Nephron progenitor cell (in vitro differentiated cells): ENCODE measurements at regions not wholly inside any gene's neighbourhood (a gene's known extent, or its start where the extent isn't known, plus 50 kb on each side); places are given as distances from the start of the nearest gene placed in this dataset.
"Not testable (repeated sequence)": the region's sequence is repeated elsewhere in the genome, so short reads cannot be mapped to it uniquely, and the experiment has no call there.

Experiments
- DNase-seq: peaks from one replicate; pipeline ENCODE4 v3.0.0; 2021
- H3K27ac Mint-ChIP-seq: 2 replicates; pipeline ENCODE4 v1.8.0; 2021; ENCODE audit warnings: mild to moderate bottlenecking, moderate library complexity, mixed read lengths
- H3K27me3 Mint-ChIP-seq: 2 replicates; pipeline ENCODE4 v1.8.0; 2021; ENCODE audit warnings: mild to moderate bottlenecking, low read depth, mixed read lengths; ENCODE audit not compliant: poor library complexity
- H3K36me3 Mint-ChIP-seq: 2 replicates; pipeline ENCODE4 v1.8.0; 2021; ENCODE audit warnings: low read depth, mixed read lengths
- H3K4me1 Mint-ChIP-seq: 2 replicates; pipeline ENCODE4 v1.8.0; 2021; ENCODE audit warnings: mixed read lengths
- H3K4me3 Mint-ChIP-seq: 2 replicates; pipeline ENCODE4 v1.8.0; 2021; ENCODE audit warnings: mild to moderate bottlenecking, moderate library complexity, mixed read lengths
- H3K9me3 Mint-ChIP-seq: 2 replicates; pipeline ENCODE4 v1.8.0; 2021; ENCODE audit warnings: mild to moderate bottlenecking, moderate library complexity, mixed read lengths
- TF ChIP-seq, protein P1 (sequence below): fragments of 200-600 bp; sonication (generic); IDR thresholded peaks from 2 replicates; pipeline ENCODE4 v1.5.0; 2021; ENCODE audit warnings: antibody characterized with exemption

DNA sequence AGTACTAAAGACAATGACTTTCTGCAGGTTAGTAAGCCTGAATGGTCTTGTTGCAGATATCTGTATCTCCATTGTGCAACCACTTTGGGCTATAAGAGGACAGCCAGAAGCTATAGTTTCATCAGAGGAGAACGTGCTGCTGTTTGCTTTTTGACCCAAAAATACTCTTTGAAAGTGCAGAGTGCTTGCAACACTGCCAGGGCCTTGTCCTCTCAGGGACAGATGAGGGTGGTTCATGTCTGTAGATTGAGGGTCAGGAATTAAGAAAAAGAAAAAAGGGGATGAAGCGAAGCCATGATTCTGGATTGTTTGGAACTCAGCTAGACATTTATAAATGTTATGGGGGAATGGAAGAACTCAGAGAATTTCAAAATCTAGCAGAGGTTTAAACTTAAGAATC lies 212.5 kb downstream of the SEC23IP start:
- no peak overlapping the region for H3K27ac Mint-ChIP-seq

DNA sequence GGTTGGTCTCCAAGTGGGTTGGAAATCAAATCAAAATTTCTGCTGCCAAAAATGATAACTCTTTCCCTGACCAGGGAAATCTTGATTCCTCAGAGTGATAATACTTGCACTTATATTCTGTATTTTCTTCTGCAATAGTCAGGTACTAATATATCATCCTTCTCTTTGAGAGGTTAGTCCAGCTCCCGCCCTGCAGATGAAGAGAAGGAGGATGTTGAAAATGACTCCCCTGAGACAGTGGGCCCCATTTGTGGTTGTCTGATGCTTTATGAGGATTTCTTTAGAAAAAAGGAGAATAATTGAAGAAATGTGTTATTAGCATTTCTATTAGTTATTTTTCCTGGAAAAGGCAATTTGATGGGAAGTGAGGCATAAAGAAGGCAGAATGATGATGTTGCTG lies 213.0 kb downstream of the SEC23IP start:
- peaks cover 3% of the 10 kb centered on the region for H3K4me1 Mint-ChIP-seq

More for the DNA sequence above, 212.5 kb downstream of the SEC23IP start:
- Mint-ChIP-seq H3K4me1 (peaks cover 3% of the 10 kb centered on the region), H3K4me3 (no peak overlapping the region), H3K27me3 (peaks cover 16% of the 10 kb centered on the region), H3K36me3 (no peaks in the 10 kb centered on the region), H3K9me3 (no peaks in the 10 kb centered on the region)
- no peak for DNase-seq
- TF ChIP-seq, protein P1, sequence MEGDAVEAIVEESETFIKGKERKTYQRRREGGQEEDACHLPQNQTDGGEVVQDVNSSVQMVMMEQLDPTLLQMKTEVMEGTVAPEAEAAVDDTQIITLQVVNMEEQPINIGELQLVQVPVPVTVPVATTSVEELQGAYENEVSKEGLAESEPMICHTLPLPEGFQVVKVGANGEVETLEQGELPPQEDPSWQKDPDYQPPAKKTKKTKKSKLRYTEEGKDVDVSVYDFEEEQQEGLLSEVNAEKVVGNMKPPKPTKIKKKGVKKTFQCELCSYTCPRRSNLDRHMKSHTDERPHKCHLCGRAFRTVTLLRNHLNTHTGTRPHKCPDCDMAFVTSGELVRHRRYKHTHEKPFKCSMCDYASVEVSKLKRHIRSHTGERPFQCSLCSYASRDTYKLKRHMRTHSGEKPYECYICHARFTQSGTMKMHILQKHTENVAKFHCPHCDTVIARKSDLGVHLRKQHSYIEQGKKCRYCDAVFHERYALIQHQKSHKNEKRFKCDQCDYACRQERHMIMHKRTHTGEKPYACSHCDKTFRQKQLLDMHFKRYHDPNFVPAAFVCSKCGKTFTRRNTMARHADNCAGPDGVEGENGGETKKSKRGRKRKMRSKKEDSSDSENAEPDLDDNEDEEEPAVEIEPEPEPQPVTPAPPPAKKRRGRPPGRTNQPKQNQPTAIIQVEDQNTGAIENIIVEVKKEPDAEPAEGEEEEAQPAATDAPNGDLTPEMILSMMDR, result no peak

DNA sequence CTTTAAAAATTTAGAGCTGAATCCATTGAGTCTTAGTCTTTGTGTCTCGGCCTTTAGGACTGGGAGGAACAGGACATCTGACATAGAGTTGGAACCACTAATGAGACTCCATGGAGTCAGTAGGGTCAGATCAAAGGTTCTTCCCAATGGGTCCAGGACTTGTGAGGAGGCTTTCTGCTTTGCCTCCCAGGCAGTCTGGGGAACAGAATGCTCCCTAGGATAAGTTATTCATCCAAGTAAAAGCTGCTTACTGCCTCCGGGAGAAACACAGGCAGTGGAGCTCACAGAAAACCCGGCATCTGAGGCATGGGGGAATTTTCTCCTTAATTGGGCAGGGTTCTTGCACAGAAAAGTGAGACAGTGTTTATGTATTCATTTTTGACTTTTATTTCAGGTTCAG lies 216.4 kb downstream of the SEC23IP start:
- no peak overlapping the region for H3K27ac Mint-ChIP-seq
- H3K27me3 Mint-ChIP-seq, result peaks cover 10% of the 10 kb centered on the region
- no peaks in the 10 kb centered on the region for H3K36me3 Mint-ChIP-seq
- no peak overlapping the region for H3K4me3 Mint-ChIP-seq
- H3K4me1 Mint-ChIP-seq, result peaks cover 3% of the 10 kb centered on the region
- no peaks in the 10 kb centered on the region for H3K9me3 Mint-ChIP-seq
- no peak for DNase-seq
- TF ChIP-seq, protein P1, result no peak

More for the DNA sequence above, 213.0 kb downstream of the SEC23IP start:
- no peaks in the 10 kb centered on the region for H3K9me3 Mint-ChIP-seq
- peaks cover 19% of the 10 kb centered on the region for H3K27me3 Mint-ChIP-seq
- no peak overlapping the region for H3K27ac Mint-ChIP-seq
- TF ChIP-seq, protein P1, result no peak
- no peaks in the 10 kb centered on the region for H3K36me3 Mint-ChIP-seq
- H3K4me3 Mint-ChIP-seq, result no peak overlapping the region
- no peak for DNase-seq

DNA sequence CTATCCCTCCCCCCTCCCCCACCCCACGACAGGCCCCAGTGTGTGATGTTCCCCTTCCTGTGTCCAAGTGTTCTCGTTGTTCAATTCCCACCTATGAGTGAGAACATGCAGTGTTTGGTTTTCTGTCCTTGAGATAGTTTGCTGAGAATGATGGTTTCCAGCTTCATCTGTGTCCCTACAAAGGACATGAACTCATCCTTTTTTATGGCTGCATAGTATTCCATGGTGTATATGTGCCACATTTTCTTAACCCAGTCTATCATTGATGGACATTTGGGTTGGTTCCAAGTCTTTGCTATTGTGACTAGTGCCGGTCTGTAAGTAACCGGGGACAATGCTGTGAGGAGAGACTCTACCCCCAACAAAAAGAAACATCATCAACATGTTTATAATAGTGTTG lies 217.2 kb downstream of the SEC23IP start:
- DNase-seq, H3K4me3 Mint-ChIP-seq: not testable (repeated sequence)

DNA sequence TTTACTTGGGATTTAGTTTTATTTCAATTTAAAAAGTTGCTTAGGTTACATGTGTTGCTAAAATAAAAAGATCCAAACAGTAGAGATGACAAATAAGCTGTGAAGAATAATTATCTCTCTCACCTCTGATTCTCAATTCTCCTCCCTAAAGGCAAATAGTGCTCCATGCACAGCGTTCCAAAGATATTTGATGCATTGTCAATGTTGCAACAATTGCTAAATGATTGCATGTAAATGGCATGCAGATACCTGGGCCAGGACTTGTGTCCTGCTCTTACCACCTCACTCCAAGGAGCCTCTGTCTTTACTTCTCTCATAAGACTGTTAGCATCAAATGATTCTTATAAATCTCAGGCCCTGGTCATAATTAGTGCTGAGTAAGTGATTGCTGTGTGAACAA lies 217.7 kb downstream of the SEC23IP start:
- TF ChIP-seq, protein P1, result no peak
- Mint-ChIP-seq H3K27ac (no peak overlapping the region), H3K27me3 (peaks cover 13% of the 10 kb centered on the region), H3K4me3 (no peak overlapping the region), H3K9me3 (no peaks in the 10 kb centered on the region), H3K36me3 (no peaks in the 10 kb centered on the region), H3K4me1 (peaks cover 1% of the 10 kb centered on the region)
- no peak for DNase-seq

More for the DNA sequence above, 217.2 kb downstream of the SEC23IP start:
- not testable (repeated sequence) for H3K27ac Mint-ChIP-seq, H3K9me3 Mint-ChIP-seq, H3K36me3 Mint-ChIP-seq, H3K27me3 Mint-ChIP-seq, H3K4me1 Mint-ChIP-seq

DNA sequence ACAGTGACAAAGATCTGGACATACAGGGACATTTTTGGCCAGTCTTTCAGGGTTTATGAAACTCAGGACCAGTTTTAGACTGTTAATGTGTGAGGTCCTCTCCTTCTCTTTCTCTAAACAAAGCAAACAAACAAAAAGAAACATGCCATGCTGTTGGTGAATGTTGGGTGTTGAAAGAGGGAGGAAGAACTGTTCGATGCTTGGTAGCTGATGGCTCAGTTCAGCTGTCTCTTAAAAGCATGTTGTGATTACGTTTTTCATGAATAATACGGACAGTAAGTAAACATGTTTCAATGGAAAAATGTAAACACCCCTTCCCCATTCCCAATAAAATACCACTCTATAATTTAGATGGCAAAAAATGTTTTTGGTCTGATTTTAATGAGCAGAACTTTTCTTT lies 219.1 kb downstream of the SEC23IP start:
- TF ChIP-seq, protein P1, result no peak
- Mint-ChIP-seq H3K36me3 (no peaks in the 10 kb centered on the region), H3K27ac (no peak overlapping the region), H3K9me3 (no peaks in the 10 kb centered on the region), H3K4me1 (peaks cover 15% of the 10 kb centered on the region), H3K4me3 (no peak overlapping the region), H3K27me3 (peaks cover 13% of the 10 kb centered on the region)
- no peak for DNase-seq
